ENCODE measurements at regions not wholly inside any gene's neighbourhood (a gene's known extent, or its start where the extent isn't known, plus 50 kb on each side); places are given as distances from the start of the nearest gene placed in this dataset.

DNA sequence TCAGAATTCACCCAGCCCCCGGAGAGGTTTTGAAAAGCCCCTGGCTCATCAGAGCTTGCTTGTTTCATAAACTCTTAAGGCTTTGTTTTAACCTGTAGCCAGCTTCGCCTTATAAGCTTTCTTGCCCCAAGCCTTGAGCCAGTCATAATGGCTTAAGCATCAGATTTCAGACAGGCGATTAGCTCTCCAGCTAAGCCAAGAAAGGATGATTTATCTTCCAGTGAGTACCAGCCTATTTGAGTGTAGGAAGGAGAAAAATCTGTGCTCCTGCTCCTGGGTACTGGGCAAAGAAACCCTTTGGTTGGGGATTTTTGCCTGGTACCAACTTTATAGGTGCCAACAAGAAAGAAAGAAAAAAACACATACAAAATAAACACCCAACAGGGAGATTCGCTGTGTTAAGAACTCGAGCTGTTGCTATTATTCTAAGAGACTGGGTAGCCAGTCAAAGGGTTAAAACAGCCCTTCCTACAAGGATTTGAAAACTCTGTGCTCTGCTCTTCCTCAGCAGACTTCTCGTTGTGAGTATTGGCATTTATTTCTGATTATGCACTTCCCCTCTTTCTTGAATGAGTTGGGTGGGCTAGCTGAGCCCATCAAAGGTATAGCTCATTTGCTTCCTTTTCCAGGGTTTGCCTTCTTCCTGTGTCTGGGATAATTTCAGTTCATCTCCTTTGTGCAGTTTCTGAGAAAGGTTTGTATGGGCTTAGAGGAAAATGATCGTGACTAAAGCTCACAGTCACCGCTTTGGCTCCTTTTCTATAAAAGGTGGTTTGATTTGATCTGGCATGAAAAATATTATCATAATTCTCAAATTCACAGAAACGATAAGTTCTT, 157.2 kb upstream of the DMRT1 start:
- TF ChIP-seq, protein P1, sequence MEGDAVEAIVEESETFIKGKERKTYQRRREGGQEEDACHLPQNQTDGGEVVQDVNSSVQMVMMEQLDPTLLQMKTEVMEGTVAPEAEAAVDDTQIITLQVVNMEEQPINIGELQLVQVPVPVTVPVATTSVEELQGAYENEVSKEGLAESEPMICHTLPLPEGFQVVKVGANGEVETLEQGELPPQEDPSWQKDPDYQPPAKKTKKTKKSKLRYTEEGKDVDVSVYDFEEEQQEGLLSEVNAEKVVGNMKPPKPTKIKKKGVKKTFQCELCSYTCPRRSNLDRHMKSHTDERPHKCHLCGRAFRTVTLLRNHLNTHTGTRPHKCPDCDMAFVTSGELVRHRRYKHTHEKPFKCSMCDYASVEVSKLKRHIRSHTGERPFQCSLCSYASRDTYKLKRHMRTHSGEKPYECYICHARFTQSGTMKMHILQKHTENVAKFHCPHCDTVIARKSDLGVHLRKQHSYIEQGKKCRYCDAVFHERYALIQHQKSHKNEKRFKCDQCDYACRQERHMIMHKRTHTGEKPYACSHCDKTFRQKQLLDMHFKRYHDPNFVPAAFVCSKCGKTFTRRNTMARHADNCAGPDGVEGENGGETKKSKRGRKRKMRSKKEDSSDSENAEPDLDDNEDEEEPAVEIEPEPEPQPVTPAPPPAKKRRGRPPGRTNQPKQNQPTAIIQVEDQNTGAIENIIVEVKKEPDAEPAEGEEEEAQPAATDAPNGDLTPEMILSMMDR (IDR thresholded peaks at IDR 0.05; ENCODE audit: low read depth, low read length) = no peak
- H3K4me1 ChIP-seq = no peaks in the 10 kb centered on the region
- DNase-seq = no peak
- no peaks in the 10 kb centered on the region for H3K36me3 ChIP-seq
- no peak overlapping the region for H3K4me3 ChIP-seq (ENCODE audit: low read depth, low read length)
- no peaks in the 10 kb centered on the region for H3K27me3 ChIP-seq
- H3K9me3 ChIP-seq = no peaks in the 10 kb centered on the region

DNA sequence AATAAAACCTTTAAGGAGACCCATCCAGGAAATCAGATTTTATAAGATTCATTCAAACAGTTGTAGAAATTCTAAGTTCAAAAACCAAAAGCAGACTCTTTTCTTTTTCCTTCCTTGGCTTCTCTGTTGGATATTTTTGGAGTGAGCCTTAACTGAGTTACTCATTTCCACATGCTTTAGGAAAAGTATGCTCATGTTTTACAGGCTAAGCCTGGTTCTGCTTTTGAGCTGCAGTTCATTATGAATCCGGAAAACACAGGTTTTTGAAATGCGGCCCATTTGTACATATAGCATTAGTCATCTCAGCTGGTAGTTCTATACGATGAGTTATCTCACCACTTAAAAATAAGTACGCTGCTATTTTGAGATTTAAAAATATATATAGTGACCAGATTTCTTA, 156.6 kb upstream of the DMRT1 start:
- Histone ChIP-seq H3K27me3 (no peaks in the 10 kb centered on the region), H3K36me3 (no peaks in the 10 kb centered on the region), H3K9me3 (no peaks in the 10 kb centered on the region), H3K4me1 (no peaks in the 10 kb centered on the region), H3K4me3 (ENCODE audit: low read depth, low read length) (no peak overlapping the region)
- TF ChIP-seq, protein P1 (IDR thresholded peaks at IDR 0.05; ENCODE audit: low read depth, low read length) = no peak
- DNase-seq = no peak

DNA sequence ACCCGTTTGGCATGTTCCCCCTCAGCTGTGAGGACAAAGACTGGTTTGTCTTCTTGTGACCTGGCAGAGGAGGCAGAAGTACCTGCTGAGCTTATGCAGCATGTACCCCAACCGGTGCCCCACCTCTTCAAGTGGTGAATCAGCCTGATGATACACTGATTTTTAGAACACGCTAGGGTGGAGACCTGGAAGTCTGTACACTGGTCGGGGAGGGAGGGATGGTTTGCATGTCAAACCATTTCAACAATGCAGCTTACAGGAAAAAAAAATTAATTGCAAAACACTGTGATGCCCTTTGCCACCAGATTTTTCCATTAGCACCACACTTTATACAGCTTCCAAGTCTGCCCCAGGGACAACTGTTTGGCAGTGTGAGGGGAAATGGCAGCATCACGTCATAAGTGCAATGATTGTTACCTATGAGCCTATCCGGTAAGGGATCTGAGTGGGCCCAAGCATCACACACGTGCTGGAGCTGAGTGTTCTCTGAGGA, 155.1 kb upstream of the DMRT1 start:
- TF ChIP-seq, protein P1 (IDR thresholded peaks at IDR 0.05; ENCODE audit: low read depth, low read length) = no peak
- Histone ChIP-seq H3K9me3 (no peaks in the 10 kb centered on the region), H3K4me1 (no peaks in the 10 kb centered on the region), H3K4me3 (ENCODE audit: low read depth, low read length) (no peak overlapping the region), H3K27me3 (no peaks in the 10 kb centered on the region), H3K36me3 (no peaks in the 10 kb centered on the region)
- DNase-seq = no peak

DNA sequence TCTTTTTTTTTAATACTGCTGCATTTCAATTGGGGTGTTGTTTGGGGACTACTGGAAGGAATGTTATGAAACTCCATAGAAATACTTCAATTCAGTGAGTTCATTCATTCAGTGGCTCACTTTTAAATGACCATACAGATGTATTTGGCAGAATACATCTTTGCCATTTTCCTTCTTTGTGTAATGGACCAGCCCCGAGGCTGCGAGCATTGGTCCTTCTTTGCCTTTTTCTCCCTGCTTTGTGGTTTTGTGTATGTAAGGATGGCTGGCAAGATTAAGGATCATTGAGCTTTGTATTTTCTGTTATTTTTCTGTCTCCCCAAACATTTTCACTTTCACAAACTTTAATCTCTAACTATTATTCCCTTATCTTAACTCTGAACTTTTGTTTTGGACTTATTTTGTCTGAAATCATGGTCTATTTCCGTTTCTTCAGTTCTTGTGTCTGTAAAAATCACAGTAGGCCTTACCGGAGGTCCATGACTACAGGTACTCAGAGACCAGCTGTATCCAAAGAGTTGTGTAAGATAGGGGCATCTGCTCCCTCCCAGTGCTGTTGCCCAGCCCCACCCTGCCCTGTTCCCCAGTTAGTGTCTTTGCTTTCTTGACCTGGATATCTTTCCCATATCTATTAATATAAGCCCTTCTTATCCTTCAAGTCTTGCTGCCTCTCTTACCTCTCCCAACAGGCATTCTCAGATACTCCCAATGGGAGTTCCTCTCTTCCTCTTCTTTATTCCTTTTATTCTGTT, 154.3 kb upstream of the DMRT1 start:
- TF ChIP-seq, protein P1 (IDR thresholded peaks at IDR 0.05; ENCODE audit: low read depth, low read length) = no peak
- Histone ChIP-seq H3K36me3 (no peaks in the 10 kb centered on the region), H3K27me3 (no peaks in the 10 kb centered on the region), H3K4me1 (no peaks in the 10 kb centered on the region), H3K4me3 (ENCODE audit: low read depth, low read length) (no peak overlapping the region), H3K9me3 (no peaks in the 10 kb centered on the region)
- DNase-seq = no peak

DNA sequence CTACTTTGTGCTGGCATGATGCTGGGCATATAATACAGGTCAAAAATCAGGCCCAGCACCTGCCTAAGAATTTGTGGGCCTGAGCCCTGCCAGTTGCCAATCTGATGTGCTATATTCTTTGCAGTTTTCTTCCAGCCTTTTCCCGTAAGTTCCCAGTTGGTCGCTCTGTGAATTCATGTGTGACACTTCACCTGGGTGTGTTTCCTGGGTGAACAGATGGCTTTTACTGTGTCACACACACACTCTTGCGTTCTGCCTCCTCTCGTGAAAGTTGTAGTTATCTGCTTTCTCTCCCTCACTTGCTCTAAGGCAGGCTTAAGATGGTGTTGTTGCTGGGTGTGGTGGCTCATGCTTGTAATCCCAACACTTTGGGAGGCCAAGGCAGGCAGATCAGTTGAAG, 153.5 kb upstream of the DMRT1 start:
- TF ChIP-seq, protein P1 (IDR thresholded peaks at IDR 0.05; ENCODE audit: low read depth, low read length) = no peak
- no peaks in the 10 kb centered on the region for H3K4me1 ChIP-seq
- DNase-seq = no peak

More for the DNA sequence above, 153.5 kb upstream of the DMRT1 start:
- H3K27me3 ChIP-seq = no peaks in the 10 kb centered on the region
- H3K4me3 ChIP-seq (ENCODE audit: low read depth, low read length) = no peak overlapping the region
- no peaks in the 10 kb centered on the region for H3K9me3 ChIP-seq
- no peaks in the 10 kb centered on the region for H3K36me3 ChIP-seq
